DMS 273 treated with DMSO at 0.1 percent for 48 hours (cell line): ENCODE measurements at regions not wholly inside any gene's neighbourhood (a gene's known extent, or its start where the extent isn't known, plus 50 kb on each side); places are given as distances from the start of the nearest gene placed in this dataset.

Source experiments
- DNase-seq: peaks from one replicate; lab custom pipeline; 2025; lab: John Stamatoyannopoulos, UW

DNA sequence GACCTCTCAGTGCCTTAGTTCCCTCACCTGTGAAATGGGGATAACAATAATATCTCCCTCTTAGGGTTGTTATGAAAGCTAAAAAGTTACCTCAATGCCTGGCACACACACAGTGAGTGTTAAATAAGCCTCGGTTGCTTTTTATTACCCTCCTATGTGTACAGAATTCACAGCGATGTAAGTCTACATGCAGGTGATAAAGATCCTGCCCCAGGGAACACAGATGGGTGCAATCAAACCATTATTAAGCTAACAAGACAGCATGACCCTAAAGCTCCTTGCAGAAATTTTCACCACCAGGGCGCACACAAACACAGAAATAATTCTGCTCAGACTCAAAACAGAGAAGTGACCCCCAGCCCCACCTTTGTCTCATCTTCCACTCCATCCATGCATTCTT lies 261.9 kb downstream of the SNX10 start:
- DNase-seq = no peak

DNA sequence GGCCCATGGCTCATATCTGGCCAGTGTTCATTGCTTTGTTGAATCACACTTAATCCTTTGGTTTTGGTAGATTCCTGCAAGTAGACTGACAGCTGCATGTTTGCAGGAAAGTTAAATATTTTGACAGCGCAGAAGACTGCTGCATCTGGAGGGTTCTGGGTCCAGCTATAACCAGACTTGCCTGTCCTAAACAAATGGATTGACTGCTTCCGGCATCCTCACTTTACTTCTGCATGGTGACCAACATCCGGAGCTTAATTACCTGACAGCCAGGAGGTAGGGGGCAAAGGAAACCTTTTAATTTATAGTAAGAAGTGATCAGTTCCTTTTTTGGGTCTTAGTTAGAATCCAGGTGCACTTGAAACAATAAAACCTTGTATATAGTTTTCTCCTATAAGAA lies 263.3 kb downstream of the SNX10 start:
- no peak for DNase-seq

DNA sequence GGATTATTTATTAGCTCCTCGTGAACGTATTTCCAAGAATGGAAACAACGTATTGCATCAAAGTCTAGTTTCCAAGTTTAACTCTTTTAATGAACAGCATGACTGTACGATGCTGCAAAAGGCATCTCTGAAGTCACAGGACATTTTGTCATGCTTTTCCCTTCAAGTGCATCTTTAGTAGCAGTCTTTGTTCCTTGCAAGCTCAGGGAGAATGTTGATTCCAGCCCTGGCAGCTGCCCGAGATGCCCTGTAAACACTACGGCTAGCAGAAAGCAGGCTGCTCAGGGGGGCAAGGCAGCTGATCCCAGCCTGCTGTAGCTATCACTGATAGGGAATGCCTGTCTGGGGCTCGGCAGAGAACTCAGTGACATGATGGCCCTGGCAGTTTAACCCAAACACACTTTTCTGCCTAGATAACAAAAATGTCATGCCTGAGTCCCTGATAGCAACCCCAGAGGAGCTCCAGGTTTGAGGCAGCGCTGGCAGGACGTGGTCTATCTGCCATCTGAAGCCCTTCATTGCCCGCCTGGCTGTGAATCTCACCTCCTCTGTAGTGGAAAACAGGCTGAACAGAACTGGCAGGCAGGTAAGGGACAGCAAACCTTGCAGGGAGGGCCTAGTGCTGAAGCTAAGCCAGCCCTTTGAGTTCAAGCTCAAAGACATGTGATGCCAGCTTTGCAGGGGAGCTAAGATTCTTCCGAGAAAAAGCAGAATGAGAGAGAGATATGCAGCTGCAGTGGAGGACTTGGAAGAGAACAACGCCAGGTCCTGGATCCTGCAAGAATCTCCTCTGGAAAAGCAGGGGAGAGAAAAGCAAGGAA lies 264.6 kb downstream of the SNX10 start:
- DNase-seq = no peak

DNA sequence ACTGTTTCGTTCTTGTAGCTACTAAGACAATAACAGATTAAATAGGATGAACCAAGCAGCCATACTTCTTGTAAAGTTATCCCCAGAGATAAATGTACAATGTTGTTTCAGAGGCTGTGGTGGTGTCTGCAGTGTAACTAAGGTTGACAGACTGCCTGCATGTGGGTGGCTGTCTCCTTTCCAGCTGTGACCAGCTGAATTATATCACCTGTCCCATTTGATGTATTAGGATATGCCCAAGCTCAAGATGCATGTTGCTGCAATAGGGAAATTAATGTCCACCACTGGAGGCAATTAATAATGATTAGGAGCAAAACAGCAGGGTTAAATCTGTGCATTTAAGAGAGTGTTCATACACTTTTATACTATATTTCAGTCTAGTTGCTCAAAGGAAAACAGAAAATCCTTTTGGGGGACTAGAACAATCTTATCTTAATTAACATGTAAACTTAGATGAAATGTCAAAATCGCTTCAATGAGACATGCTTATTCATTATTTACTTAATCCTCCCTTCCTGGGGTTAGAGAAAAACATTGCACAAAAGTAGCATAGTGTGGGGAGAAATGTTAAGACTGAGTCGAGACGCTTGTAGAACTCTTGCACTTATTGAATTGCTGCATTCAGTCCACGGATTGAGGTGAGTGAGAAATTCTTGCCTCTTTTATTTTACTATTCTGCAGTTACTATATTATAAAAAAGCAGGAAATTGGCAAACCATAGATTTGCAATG lies 269.0 kb downstream of the SNX10 start:
- DNase-seq = no peak

DNA sequence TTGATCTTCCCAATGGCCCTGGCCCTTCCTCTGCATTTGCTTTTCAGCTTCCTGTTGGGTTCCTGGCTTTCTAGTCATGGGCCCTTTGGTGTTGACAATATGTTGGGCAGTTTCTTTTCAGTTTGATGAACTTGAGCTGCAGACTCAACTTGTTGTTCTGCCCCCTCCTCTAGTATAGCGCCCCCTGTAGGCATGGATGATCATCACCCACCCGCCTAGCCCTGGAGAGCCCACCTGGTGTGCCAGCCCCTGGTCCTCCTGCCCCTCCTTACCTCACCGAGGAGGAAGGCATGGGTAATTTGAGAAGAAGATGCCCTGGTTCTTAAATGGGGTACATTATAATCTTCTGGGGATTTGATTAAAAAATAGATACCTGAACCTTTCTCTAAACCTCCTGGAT lies 271.2 kb downstream of the SNX10 start:
- DNase-seq = no peak

DNA sequence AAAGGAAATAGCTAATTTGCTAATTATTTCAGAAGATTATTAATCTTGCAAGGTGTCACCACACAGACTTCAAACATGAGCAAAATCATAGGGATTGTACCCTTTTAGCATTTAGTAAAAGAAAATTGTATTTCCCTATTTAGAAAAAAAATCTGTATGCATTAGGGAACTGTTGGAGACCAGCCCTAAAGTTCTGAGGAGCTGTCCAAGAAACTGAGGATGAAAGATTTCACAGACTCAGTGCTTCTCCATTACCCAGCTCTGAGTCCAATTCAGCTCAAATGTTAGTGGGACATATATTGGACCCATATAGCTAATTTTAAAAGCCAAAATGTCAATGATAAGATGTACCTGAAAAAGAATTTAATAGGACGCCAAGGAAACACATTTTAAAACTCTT lies 271.7 kb downstream of the SNX10 start:
- DNase-seq = no peak

DNA sequence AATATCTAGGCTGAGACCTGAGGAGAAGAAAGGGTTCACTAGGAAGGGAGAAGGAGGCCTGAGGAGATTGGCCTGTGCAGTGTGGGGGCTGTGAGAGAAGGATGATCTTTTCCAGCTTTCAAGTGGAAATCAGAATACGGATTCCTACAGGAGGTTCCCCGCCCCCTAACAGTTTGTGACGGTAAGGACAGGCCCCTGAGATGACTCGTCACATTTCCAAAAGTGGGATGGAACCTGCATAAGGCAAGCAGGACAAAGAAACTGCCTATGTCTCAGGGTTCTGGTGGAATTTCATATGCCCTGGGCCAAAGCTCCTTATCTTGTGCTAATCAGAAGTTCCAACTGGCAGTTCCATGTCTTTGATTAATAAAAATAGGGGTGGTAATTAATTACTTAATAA lies 275.6 kb downstream of the SNX10 start:
- no peak for DNase-seq

DNA sequence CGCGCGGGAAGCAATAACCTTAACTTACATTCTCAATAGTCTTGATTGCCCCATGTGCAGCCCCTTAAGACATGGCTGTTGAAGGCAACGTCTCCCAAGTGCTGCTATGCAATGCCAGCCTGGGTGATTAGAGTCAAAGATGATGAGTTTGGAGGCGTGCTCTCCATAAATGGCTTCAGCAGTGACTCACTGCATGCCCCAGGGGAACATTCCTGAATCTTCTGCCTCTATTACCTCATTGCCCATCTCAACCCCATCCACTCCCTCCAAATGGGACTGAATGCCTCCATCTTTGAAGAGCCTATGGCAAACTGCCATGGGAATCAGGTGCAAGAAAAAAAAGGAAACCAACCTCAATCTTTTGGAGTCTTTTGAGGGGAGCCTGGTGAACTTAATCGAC lies 282.8 kb downstream of the SNX10 start:
- no peak for DNase-seq

DNA sequence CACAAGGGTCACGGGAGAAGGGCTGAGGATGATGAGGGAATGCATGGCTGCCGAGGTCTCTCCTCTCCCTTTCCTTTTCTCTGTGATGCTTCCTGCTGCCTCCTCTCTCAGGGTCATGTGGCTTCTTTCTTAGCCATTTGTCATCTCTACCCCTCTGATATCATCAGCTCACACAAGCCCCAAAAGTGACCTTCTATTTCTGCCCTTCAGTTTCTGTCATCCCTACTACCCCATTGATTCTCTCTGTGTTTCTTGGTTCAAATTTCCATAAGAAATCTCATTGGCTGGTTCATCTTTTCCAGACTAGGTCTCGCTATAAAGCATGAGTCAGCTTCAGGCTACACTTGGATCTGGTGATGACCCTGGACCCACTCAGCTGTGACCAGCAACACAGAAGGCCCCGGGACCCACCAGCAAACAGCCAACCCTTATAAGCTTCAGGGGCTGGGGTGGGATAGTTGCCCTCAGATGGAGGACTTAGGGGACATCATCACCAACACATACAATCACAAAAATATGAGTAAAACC lies 284.3 kb downstream of the SKAP2 start:
- DNase-seq = no peak

DNA sequence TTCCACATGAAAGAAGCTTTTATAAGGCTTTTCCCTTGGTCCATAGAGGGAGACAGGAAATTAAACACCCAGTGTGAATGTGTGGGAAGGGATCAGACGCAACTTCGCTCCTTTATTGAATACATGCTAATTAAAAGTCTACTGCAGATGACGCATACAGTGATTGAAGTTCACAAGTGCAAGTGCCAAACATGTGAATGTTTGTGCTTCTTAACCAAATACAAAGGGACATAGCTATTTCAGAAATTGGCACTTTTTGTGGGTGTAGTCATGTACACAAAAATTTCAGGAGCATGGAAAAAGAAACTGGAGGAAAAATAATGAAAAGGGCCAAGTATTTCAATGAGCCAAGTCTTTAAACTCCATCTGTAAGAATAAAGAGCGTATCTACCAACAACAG lies 283.7 kb downstream of the SKAP2 start:
- DNase-seq = no peak

DNA sequence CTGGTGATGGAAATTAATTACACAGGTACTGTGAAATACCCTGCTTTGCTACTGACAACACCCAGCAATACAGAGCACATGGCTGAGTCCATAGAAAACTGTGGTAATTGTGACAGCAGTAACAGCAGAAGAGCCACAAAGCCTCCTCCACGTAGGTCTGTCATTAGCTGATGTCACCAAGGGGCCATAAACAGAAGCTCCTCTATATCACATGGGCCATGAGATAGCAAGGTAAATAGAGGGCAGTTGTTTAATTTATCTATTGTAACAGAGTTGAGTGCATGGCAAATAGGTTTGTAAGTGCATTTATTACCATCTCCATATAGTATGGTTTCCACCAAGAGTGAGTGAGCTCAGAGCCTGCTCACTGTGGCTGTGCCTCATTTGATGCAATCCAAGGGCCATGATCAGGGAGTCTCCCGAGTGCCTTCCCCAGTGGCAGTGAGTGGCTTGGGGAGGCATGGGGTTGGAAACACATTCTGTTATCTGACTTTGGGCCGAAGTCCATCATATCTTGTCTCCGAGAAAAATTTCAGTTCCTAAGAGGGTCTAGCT lies 281.2 kb downstream of the SKAP2 start:
- DNase-seq = no peak

DNA sequence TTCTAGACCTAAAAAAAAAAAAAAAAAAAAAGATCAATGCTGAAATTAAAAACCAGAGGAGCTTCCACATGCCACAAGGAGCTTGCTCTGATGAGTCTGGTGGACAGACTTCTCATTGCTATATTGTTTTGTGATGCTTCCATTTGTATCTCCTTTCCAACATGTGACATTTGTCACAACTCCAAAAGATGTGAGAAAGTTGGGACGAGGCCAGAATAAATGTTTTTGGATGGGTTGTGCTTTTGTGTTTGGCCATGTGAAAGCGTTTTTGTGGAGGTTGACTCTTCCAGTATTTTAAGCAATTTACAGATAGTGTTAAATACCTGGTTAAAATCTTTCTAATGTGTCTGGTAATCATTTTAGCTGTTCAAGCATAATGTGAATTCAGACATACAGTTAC lies 280.1 kb downstream of the SKAP2 start:
- DNase-seq = no peak

DNA sequence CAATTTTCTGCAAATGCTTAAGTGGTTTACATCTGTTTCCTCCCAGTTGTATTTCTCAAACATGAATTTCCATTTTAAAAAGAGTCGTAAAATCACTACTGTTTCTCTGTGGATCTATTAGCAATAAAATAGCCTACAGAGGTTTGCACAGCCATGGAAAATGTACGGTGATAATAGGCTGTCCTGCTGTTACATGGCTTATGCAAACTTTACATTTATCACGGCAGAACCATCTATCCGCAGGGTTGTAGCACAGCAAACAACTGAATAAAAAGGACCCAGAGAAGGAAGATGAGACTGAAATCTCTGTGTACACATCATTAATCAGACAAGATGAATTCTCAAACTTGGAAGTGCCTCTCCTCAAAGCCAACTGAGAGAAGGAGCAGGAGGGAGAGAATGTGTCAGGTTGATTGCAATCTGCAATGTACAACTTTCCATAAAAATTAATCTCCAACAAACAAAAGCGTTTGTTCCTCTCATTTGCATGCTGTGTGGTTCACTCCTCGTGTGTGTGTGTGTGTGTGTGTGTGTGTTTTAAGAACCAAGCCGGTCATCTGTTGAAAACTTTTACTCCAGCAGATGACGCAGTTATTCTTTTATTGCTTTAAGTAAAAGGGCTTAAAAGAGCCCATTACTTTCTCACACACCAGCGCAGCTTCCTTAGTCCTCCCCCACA lies 279.3 kb downstream of the SKAP2 start:
- no peak for DNase-seq

DNA sequence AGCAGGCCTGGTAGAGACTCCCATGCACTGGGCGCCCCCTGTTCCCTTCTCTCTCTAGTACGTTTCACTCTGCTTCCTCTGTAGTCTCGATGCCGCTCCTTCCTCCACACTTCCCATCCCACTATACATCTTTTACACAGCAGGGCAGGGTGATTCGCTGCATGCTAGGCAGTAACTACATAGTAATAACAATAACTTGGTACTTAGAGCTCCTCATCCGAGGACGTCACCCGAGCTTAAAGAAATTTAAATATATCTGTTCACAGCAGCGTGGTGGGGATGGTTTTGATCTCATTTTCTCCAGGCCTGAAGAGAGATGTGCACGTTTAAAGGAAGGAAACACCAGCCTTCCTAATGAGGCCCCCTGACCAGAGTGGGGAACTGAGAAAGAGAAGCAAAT lies 276.9 kb downstream of the SKAP2 start:
- no peak for DNase-seq

DNA sequence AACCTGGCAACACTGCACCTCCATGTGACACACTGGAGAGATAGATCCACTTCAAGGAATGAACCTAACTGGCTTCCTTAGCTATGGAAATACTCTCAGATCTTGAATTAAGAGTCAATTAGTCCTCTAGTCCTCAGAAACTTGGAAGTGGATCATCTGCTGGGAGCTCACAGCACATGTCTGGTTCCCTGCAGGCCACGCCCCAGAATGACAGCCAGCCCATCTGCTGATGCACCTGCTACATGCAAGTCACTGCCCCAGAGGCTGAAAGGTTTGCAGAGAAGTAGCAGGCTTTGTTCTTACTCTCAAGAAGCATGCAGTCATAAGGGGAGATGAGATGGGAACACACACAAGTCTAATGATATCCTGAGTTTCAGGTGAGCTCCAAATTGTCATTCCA lies 275.9 kb downstream of the SKAP2 start:
- DNase-seq = peak; percentile 32

DNA sequence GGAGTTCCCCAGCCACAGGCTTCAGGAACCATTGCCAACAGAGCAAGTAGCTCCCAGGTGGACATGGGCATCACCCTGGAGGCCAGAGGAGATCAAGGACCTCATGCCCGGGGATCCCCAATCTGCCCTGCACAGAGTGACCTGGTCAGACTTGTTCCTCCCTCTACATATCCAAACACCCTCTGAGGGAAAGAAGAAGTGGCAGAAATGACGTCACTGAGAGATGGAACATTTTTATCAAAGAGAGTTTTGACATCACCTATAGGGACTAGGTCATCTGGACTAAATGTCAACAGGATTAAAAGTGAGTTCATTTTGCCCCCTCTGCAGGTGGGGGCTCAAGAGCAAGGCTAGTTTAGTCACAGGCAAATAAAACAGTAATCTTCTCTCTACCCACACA lies 273.7 kb downstream of the SKAP2 start:
- DNase-seq = no peak

DNA sequence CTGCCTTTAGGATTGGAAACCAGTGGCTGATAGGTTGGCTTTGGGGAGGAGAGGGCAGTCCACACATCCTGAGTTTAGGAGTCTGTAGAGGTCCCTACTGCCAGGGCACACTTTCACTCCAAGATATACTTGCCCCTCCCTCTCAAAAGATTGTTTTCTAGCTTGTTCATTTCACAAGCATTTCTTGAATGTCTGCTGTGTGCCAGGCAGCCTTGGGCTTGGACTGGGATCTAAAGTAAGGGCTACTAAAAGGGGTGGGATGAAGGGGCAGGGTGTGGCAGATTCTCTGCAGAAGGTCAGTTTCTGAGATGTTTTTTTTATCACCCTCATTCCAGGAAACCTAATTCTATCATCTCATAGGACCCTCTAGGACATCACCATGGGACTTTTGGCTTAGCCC lies 272.4 kb downstream of the SKAP2 start:
- DNase-seq = no peak

DNA sequence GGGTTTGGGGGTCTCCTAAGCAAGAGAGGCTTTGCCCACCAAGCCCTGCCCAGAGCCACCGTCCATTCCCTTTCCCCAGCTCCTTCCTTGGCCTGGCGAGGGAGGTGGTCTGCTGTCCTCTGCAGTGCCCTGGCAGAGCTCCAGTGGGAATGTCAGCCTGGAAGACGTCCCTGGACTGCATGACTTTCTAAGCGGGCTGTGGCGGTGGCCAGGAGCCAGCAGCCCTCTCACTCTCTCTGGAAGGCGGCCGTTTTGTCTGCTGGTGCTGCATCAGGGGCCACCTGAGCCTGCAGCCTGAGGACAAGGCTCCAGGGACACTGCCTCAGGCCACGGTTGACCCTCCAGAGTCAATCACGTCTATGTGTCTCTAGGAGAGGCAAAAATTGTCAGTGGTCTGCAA lies 271.0 kb downstream of the SKAP2 start:
- DNase-seq = no peak

DNA sequence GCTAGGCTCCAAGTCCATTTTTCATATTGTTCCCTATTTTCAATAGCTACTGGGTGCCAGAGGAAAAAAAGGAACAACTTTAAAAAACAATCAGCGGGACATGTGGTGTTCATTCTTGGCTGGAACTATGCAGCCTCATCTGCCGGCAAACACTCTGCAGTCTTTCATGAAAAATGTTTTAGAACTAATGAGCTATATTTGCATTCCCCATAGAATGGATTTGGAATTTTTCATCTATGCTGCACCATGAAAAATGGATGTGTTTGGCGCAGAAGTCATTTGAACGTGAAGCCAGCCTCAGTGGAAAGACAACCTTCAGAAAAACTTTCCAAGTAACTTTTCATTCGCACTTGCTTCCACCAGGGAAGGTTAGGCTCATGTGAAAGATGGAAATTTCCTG lies 270.5 kb downstream of the SKAP2 start:
- DNase-seq = no peak

DNA sequence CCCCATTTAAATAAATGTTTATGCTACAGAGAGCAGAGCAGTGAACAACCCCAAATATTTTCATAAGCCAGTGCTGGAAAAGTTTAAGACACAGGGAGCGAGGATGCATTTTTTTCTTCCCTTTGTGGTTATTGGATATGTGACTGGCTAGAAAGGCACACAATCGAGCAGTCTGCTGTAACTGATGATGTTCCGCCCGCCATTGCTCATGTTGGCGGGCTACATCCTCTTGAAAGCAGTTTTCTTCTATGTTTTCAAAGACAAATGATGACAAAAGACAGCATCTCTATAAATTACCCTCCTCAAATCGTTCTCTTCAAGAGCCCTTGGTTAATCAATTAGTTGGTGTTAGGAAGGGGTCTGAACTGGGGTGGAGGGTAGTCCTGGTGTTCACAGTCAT lies 269.8 kb downstream of the SKAP2 start:
- DNase-seq = no peak

DNA sequence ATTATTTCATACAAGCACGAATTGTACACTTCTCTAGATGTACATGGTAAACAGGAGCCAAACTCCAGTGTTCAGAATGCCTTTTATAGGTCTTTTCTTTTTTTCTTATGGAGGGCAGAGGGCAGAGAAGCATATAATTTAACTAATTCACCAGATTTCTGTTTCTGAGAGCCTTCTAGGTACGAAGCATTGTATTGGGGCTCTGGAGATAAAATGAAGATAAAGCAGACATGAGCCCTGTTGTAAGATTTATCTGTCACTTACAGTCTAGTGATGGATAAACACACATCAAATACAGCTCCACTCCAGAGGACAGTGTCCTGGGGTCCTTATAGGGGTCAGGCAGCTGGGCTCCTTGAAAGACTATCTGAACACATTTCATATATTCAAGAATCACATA lies 265.5 kb downstream of the SKAP2 start:
- no peak for DNase-seq

DNA sequence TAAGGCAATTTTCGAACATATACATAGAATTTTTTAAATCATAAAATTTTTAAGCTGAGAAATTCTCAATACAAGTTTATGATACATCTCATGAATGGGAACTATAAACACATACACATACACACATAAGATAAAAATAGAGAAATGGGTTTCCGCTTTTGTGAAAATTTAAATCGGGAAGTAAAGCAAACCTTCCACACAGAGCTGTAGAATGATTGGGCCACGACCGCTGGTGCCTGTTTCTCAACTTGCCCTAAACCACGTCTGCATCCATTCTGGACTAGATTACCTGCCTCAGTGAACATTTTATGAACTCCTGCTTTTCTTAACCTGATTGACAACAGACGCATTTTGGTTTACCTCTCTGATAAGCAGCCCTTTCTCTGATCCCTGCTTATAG lies 264.4 kb downstream of the SKAP2 start:
- no peak for DNase-seq

DNA sequence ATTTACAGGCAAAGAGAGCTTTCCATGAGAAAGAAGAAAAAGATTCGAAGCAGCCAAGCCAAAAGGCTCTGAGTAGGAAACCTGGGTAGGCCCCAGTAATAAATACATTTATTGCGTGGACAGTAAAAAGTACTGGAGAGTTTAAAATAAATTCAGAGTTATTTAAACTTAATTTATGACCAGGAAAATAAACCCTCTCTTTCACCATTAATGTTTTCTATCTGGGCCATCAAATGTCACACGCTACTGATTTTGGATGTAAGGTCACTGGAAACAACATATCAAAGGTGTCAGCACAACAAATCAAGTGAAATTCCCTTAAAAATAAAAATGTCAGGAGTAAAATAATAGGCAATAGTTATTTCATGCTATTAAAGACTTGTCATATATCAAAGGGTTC lies 264.0 kb downstream of the SKAP2 start:
- DNase-seq = no peak
